Loucy (cell line): ENCODE measurements at regions not wholly inside any gene's neighbourhood (a gene's known extent, or its start where the extent isn't known, plus 50 kb on each side); places are given as distances from the start of the nearest gene placed in this dataset.

Experiments
- H2AFZ ChIP-seq: fragments of 200-600 bp; sonication (generic); 2 replicates; pipeline ENCODE4 v1.6.0; 2016; ENCODE audit warnings: antibody characterized with exemption, mild to moderate bottlenecking, low read length, moderate library complexity
- H3F3A ChIP-seq: fragments of 200-600 bp; 2 replicates; pipeline ENCODE4 v1.6.0; 2016; ENCODE audit warnings: antibody characterized with exemption, low read depth, mild to moderate bottlenecking
- H3K27me3 ChIP-seq: fragments of 200-600 bp; sonication (generic); 2 replicates; pipeline ENCODE4 v1.6.1; 2014; ENCODE audit warnings: low read length, mild to moderate bottlenecking; ENCODE audit not compliant: insufficient read depth, poor library complexity, severe bottlenecking
- H3K36me3 ChIP-seq: fragments of 200-600 bp; sonication (generic); 2 replicates; pipeline ENCODE4 v1.6.1; 2016; ENCODE audit warnings: low read length; ENCODE audit not compliant: insufficient read depth
- H3K4me1 ChIP-seq: fragments of 200-600 bp; sonication (generic); 2 replicates; pipeline ENCODE4 v1.5.1; 2014; ENCODE audit warnings: low read length, mild to moderate bottlenecking; ENCODE audit not compliant: insufficient read depth, poor library complexity, severe bottlenecking
- H3K4me2 ChIP-seq: fragments of 200-600 bp; sonication (generic); 2 replicates; pipeline ENCODE4 v1.6.0; 2014; ENCODE audit warnings: antibody characterized with exemption, low read length, low read depth, mild to moderate bottlenecking; ENCODE audit not compliant: poor library complexity, severe bottlenecking
- H3K4me3 ChIP-seq: fragments of 200-600 bp; sonication (generic); 2 replicates; pipeline ENCODE4 v1.5.1; 2014; ENCODE audit warnings: low read length, mild to moderate bottlenecking, mixed read lengths; ENCODE audit not compliant: poor library complexity, severe bottlenecking
- H3K79me2 ChIP-seq: fragments of 200-600 bp; sonication (generic); 2 replicates; pipeline ENCODE4 v1.6.1; 2014; ENCODE audit warnings: low read length; ENCODE audit not compliant: insufficient read depth
- H3K9ac ChIP-seq: fragments of 200-600 bp; sonication (generic); 2 replicates; pipeline ENCODE4 v1.6.0; 2014; ENCODE audit warnings: mild to moderate bottlenecking, low read depth, low read length, moderate library complexity; ENCODE audit not compliant: poor library complexity, severe bottlenecking
- H3K9me2 ChIP-seq: fragments of 200-600 bp; sonication (generic); replicated peaks from 2 replicates; pipeline ENCODE4 v1.6.1; 2016; ENCODE audit warnings: low read depth, low read length, mixed read lengths
- H3K9me3 ChIP-seq: fragments of 200-600 bp; sonication (generic); 2 replicates; pipeline ENCODE4 v1.6.1; 2014; ENCODE audit warnings: mild to moderate bottlenecking, antibody characterized with exemption, low read length, low read depth; ENCODE audit not compliant: insufficient read depth
- H4K20me1 ChIP-seq: fragments of 200-600 bp; sonication (generic); 2 replicates; pipeline ENCODE4 v1.6.0; 2014; ENCODE audit warnings: antibody characterized with exemption, low read length, mild to moderate bottlenecking; ENCODE audit not compliant: insufficient read depth, poor library complexity, severe bottlenecking
- CTCF ChIP-seq: fragments of 200-600 bp; sonication (generic); conservative IDR thresholded peaks from 2 replicates; pipeline ENCODE4 v1.5.1; 2014; ENCODE audit warnings: mild to moderate bottlenecking, antibody characterized with exemption, low read length
- EZH2phosphoT487 ChIP-seq: fragments of 200-600 bp; IDR thresholded peaks from 2 replicates; pipeline ENCODE4 v1.6.1; 2018; ENCODE audit warnings: antibody characterized with exemption, mild to moderate bottlenecking, moderate library complexity, borderline replicate concordance

GRCh38 chrX:86887341-86887740 lies 630.3 kb upstream of the KLHL4 start:
- no peak overlapping the region for H3K9ac ChIP-seq
- H2AFZ ChIP-seq = no peak overlapping the region
- no peaks in the 10 kb centered on the region for H3K36me3 ChIP-seq
- no peaks in the 10 kb centered on the region for H3K4me1 ChIP-seq
- no peaks in the 10 kb centered on the region for H3K9me2 ChIP-seq
- H3K4me3 ChIP-seq = no peak overlapping the region
- H3F3A ChIP-seq = no peaks in the 10 kb centered on the region
- no peak overlapping the region for H3K4me2 ChIP-seq
- TF ChIP-seq EZH2phosphoT487 (no peak), CTCF (no peak)
- H3K27me3 ChIP-seq = no peaks in the 10 kb centered on the region
- no peaks in the 10 kb centered on the region for H3K9me3 ChIP-seq
- H4K20me1 ChIP-seq = no peaks in the 10 kb centered on the region
- H3K79me2 ChIP-seq = no peaks in the 10 kb centered on the region

- H4K20me1 ChIP-seq = no peaks in the 10 kb centered on the region
- H3K4me2 ChIP-seq = no peak overlapping the region
- H3K27me3 ChIP-seq = no peaks in the 10 kb centered on the region
- H3K9ac ChIP-seq = no peak overlapping the region
- H3K4me1 ChIP-seq = no peaks in the 10 kb centered on the region
- no peaks in the 10 kb centered on the region for H3K9me2 ChIP-seq
- no peak for TF ChIP-seq CTCF
- TF ChIP-seq EZH2phosphoT487 = no peak
- no peaks in the 10 kb centered on the region for H3K79me2 ChIP-seq
- H3F3A ChIP-seq = no peaks in the 10 kb centered on the region
- no peaks in the 10 kb centered on the region for H3K36me3 ChIP-seq
- no peak overlapping the region for H2AFZ ChIP-seq
- no peak overlapping the region for H3K4me3 ChIP-seq
- no peaks in the 10 kb centered on the region for H3K9me3 ChIP-seq
Measured at GRCh38 chrX:86910027-86910426, 607.6 kb upstream of the KLHL4 start.

GRCh38 chrX:86910602-86911311 lies 606.8 kb upstream of the KLHL4 start:
- no peaks in the 10 kb centered on the region for H3K79me2 ChIP-seq
- no peak overlapping the region for H3K4me2 ChIP-seq
- no peaks in the 10 kb centered on the region for H3F3A ChIP-seq
- H3K4me3 ChIP-seq = no peak overlapping the region
- no peaks in the 10 kb centered on the region for H3K36me3 ChIP-seq
- H3K27me3 ChIP-seq = no peaks in the 10 kb centered on the region
- no peak overlapping the region for H2AFZ ChIP-seq
- TF ChIP-seq CTCF (no peak), EZH2phosphoT487 (no peak)
- H3K4me1 ChIP-seq = no peaks in the 10 kb centered on the region
- H3K9me3 ChIP-seq = no peaks in the 10 kb centered on the region
- H3K9me2 ChIP-seq = no peaks in the 10 kb centered on the region
- H3K9ac ChIP-seq = no peak overlapping the region
- H4K20me1 ChIP-seq = no peaks in the 10 kb centered on the region
